Heart left ventricle (tissue), 13 donors: ENCODE measurements at regions not wholly inside any gene's neighbourhood (a gene's known extent, or its start where the extent isn't known, plus 50 kb on each side); places are given as distances from the start of the nearest gene placed in this dataset.

Source experiments
- CTCF ChIP-seq, 12 donors: fragments of 200-600 bp; sonication (generic) in 4 of 12; IDR thresholded peaks; one replicate each; pipeline versions ENCODE4 v1.5.0 to v1.8.0; 2018 to 2022; ENCODE audit warnings: antibody characterized with exemption in 12 of 12, mild to moderate bottlenecking in 5 of 12
- POLR2A ChIP-seq, 2 donors: fragments of 450-650 bp; IDR thresholded peaks; one replicate each; pipeline ENCODE4 v1.6.1; 2017; ENCODE audit warnings: antibody characterized with exemption in 2 of 2, mild to moderate bottlenecking in 2 of 2, moderate library complexity in 2 of 2
- donor health status: ischemic (EF 13 %, LVEDD 7.1; RV severe dilation, severe dysfunction).
- donor health status: DM: no; HTN: yes; CAD: no.
- donor health status: DM: no; HTN: no; CAD: no.
- donor health status: ischemic (EF 25% LVEDD 6.9; RV normal size, moderate dysfunction).
- donor health status: ischemic (EF 25% LVEDD 5.7; RV mildly dilated, moderate dysfunction).
- donor health status: ischemic (EF 35%, LVEDD 5.7; RV mildly dilated, moderate dysfunction).
- donor health status: nonischemic (EF 11% LVEDD 7.7; RV severe dilation, severe dysfunction).
- donor health status: DM: yes; HTN: yes; CAD: no.
- donor health status: PGD.
- donor health status: ischemic (EF 29% LVEDD 5.4; RV normal size, mild dysfunction).
- donor health status: nonischemic (EF 23%, LVEDD 6.1; RV moderate dilation, normal function).

DNA sequence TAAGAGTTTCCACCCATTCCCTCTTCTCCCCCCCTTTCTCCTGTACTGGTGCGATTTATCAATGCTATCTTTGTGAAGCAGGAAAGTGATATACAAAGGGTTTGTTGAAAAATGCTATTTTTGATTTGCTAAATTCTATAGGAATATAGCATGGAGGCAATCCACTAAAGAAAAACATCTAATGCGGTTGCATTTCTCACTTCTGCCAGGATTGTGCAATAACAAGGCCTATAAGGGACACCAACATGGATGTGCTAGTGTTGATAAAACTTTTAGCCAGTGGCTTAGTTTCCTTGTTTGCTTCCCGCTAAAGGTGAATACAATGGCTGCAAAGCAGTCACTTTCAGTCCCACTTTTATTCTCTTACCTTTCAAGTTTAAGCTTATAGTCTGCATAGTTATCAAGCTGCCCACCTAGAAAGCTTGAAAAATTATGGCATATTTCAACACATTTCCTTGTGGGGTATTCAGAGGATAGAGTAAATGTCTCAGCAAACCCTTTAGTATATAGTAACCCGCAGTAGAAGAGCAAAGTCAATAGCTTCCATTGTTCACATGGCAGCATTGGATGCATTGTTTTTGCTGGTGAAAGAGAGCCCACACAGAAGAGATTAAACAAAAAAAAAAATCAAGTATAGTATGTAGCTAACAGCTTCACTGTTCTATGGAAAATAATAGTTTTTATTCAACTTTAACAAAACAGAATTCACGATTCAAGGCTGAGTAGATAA is 674.6 kb upstream of the SEMA6A start:
- TF ChIP-seq CTCF (IDR thresholded peaks at IDR 0.05), result no peak
- TF ChIP-seq POLR2A (IDR thresholded peaks at IDR 0.05), result no peak
